ENCODE measurements at regions not wholly inside any gene's neighbourhood (a gene's known extent, or its start where the extent isn't known, plus 50 kb on each side); places are given as distances from the start of the nearest gene placed in this dataset.

- peaks cover 4 to 9% of the 10 kb centered on the region in 2 donors for H3K27me3 Mint-ChIP-seq
- POLR2A ChIA-PET = no interaction called here
- H3K4me3 ChIP-seq (ENCODE audit: control insufficient read depth in 1 of 2, extremely low read depth in 1 of 2, low read length in 1 of 2) = no peak overlapping the region
- H3K36me3 ChIP-seq (ENCODE audit: control insufficient read depth in 2 of 2, extremely low read depth in 1 of 2, insufficient read depth in 1 of 2, low read length in 1 of 2) = no peaks in the 10 kb centered on the region
- DNase-seq (no peak), ATAC-seq (replicated peaks in 1 of 4) (no peak)
- no peaks in the 10 kb centered on the region for H3K9me3 ChIP-seq
- H3K27ac ChIP-seq (ENCODE audit: low read length) = no peak overlapping the region
- peaks cover 0 to 8% of the 10 kb centered on the region in 2 experiments for H3K27me3 ChIP-seq (replicated peaks in 1 of 2; ENCODE audit: control insufficient read depth in 2 of 2, extremely low read depth in 1 of 2, insufficient read depth in 2 of 2, low read length in 1 of 2)
- no peaks in the 10 kb centered on the region for H3K36me3 Mint-ChIP-seq
- no peaks in the 10 kb centered on the region for H3K4me1 Mint-ChIP-seq
- H3K9me3 Mint-ChIP-seq = peaks cover 2 to 5% (median 4%) of the 10 kb centered on the region in 3 donors
- no peak overlapping the region for H3K4me3 Mint-ChIP-seq
- H3K27ac Mint-ChIP-seq = no peak overlapping the region
- no peaks in the 10 kb centered on the region for H3K4me1 ChIP-seq (ENCODE audit: control insufficient read depth in 1 of 2, extremely low read depth in 1 of 2, insufficient read depth in 2 of 2, low read length in 2 of 2)
- CTCF ChIA-PET = no interaction called here
- 51% methylated on average over 2 of the region's 4 CpGs for WGBS (ENCODE audit: insufficient coverage)
Measured at GRCh38 chr11:115696563-115696962, 192.3 kb upstream of the CADM1 start.

GRCh38 chr11:115695677-115696364 is 191.6 kb upstream of the CADM1 start:
- peaks cover 4 to 9% of the 10 kb centered on the region in 2 donors for H3K27me3 Mint-ChIP-seq
- DNase-seq (no peak), ATAC-seq (replicated peaks in 1 of 4) (no peak)
- POLR2A ChIA-PET = no interaction called here
- 61% methylated on average over 5 of the region's 5 CpGs for WGBS (ENCODE audit: insufficient coverage)
- no peak overlapping the region for H3K4me3 Mint-ChIP-seq
- H3K4me1 ChIP-seq (ENCODE audit: control insufficient read depth in 1 of 2, extremely low read depth in 1 of 2, insufficient read depth in 2 of 2, low read length in 2 of 2) = no peaks in the 10 kb centered on the region
- H3K36me3 Mint-ChIP-seq = no peaks in the 10 kb centered on the region
- H3K4me3 ChIP-seq (ENCODE audit: control insufficient read depth in 1 of 2, extremely low read depth in 1 of 2, low read length in 1 of 2) = no peak overlapping the region
- no peaks in the 10 kb centered on the region for H3K4me1 Mint-ChIP-seq
- no peak overlapping the region for H3K27ac ChIP-seq (ENCODE audit: low read length)
- no peaks in the 10 kb centered on the region for H3K36me3 ChIP-seq (ENCODE audit: control insufficient read depth in 2 of 2, extremely low read depth in 1 of 2, insufficient read depth in 1 of 2, low read length in 1 of 2)
- no peak overlapping the region for H3K27ac Mint-ChIP-seq
- peaks cover 2 to 5% (median 4%) of the 10 kb centered on the region in 3 donors for H3K9me3 Mint-ChIP-seq
- peaks cover 0 to under 1% of the 10 kb centered on the region in 2 experiments for H3K27me3 ChIP-seq (replicated peaks in 1 of 2; ENCODE audit: control insufficient read depth in 2 of 2, extremely low read depth in 1 of 2, insufficient read depth in 2 of 2, low read length in 1 of 2)
- no peaks in the 10 kb centered on the region for H3K9me3 ChIP-seq
- CTCF ChIA-PET = no interaction called here

GRCh38 chr11:115693002-115693401 is 188.8 kb upstream of the CADM1 start:
- Mint-ChIP-seq H3K9me3 (no peaks in the 10 kb centered on the region), H3K27me3 (peaks cover 3 to 4% of the 10 kb centered on the region in 2 donors), H3K4me1 (no peaks in the 10 kb centered on the region), H3K36me3 (no peaks in the 10 kb centered on the region), H3K27ac (no peak overlapping the region), H3K4me3 (no peak overlapping the region)
- ChIA-PET POLR2A (no interaction called here), CTCF (no interaction called here)
- Histone ChIP-seq H3K27ac (ENCODE audit: low read length) (no peak overlapping the region), H3K27me3 (replicated peaks in 1 of 2; ENCODE audit: control insufficient read depth in 2 of 2, extremely low read depth in 1 of 2, insufficient read depth in 2 of 2, low read length in 1 of 2) (peaks cover 0 to 3% of the 10 kb centered on the region in 2 experiments), H3K9me3 (no peaks in the 10 kb centered on the region), H3K36me3 (ENCODE audit: control insufficient read depth in 2 of 2, extremely low read depth in 1 of 2, insufficient read depth in 1 of 2, low read length in 1 of 2) (no peaks in the 10 kb centered on the region), H3K4me3 (ENCODE audit: control insufficient read depth in 1 of 2, extremely low read depth in 1 of 2, low read length in 1 of 2) (no peak overlapping the region), H3K4me1 (ENCODE audit: control insufficient read depth in 1 of 2, extremely low read depth in 1 of 2, insufficient read depth in 2 of 2, low read length in 2 of 2) (no peaks in the 10 kb centered on the region)
- WGBS (ENCODE audit: insufficient coverage) = 56% methylated on average over 1 of the region's 3 CpGs
- DNase-seq (no peak), ATAC-seq (replicated peaks in 1 of 4) (no peak)

GRCh38 chr11:115691030-115691429 is 186.8 kb upstream of the CADM1 start:
- H3K4me3 ChIP-seq (ENCODE audit: control insufficient read depth in 1 of 2, extremely low read depth in 1 of 2, low read length in 1 of 2) = no peak overlapping the region
- Mint-ChIP-seq H3K4me3 (no peak overlapping the region), H3K36me3 (no peaks in the 10 kb centered on the region), H3K27ac (no peak overlapping the region), H3K9me3 (peaks cover 0 to 8% (median 0%) of the 10 kb centered on the region in 3 donors), H3K27me3 (peaks cover 3 to 4% of the 10 kb centered on the region in 2 donors), H3K4me1 (no peaks in the 10 kb centered on the region)
- WGBS (ENCODE audit: insufficient coverage) = no CpG with 5 or more reads among the region's 3 CpGs
- H3K4me1 ChIP-seq (ENCODE audit: control insufficient read depth in 1 of 2, extremely low read depth in 1 of 2, insufficient read depth in 2 of 2, low read length in 2 of 2) = no peaks in the 10 kb centered on the region
- ChIA-PET CTCF (interaction anchor here in 1 of 2 donors (0.8 kb wide), 1 partner anchor 11 kb away, joined by 4 read pairs; no protein-coding TSS in a partner anchor), POLR2A (no interaction called here)
- H3K36me3 ChIP-seq (ENCODE audit: control insufficient read depth in 2 of 2, extremely low read depth in 1 of 2, insufficient read depth in 1 of 2, low read length in 1 of 2) = no peaks in the 10 kb centered on the region
- DNase-seq = no peak
- H3K9me3 ChIP-seq = no peaks in the 10 kb centered on the region
- no peak for ATAC-seq (replicated peaks in 1 of 4)
- H3K27me3 ChIP-seq (replicated peaks in 1 of 2; ENCODE audit: control insufficient read depth in 2 of 2, extremely low read depth in 1 of 2, insufficient read depth in 2 of 2, low read length in 1 of 2) = peaks cover 0 to 3% of the 10 kb centered on the region in 2 experiments
- H3K27ac ChIP-seq (ENCODE audit: low read length) = no peak overlapping the region

GRCh38 chr11:115687934-115688333 is 183.7 kb upstream of the CADM1 start:
- H3K4me3 ChIP-seq (ENCODE audit: control insufficient read depth in 1 of 2, extremely low read depth in 1 of 2, low read length in 1 of 2) = no peak overlapping the region
- ChIA-PET POLR2A (no interaction called here), CTCF (no interaction called here)
- H3K4me1 ChIP-seq (ENCODE audit: control insufficient read depth in 1 of 2, extremely low read depth in 1 of 2, insufficient read depth in 2 of 2, low read length in 2 of 2) = no peaks in the 10 kb centered on the region
- H3K36me3 Mint-ChIP-seq = no peaks in the 10 kb centered on the region
- H3K9me3 ChIP-seq = no peaks in the 10 kb centered on the region
- WGBS (ENCODE audit: insufficient coverage) = 68% methylated on average over 5 of the region's 5 CpGs
- no peak overlapping the region for H3K27ac ChIP-seq (ENCODE audit: low read length)
- peaks cover 0 to 3% of the 10 kb centered on the region in 2 experiments for H3K27me3 ChIP-seq (replicated peaks in 1 of 2; ENCODE audit: control insufficient read depth in 2 of 2, extremely low read depth in 1 of 2, insufficient read depth in 2 of 2, low read length in 1 of 2)
- H3K9me3 Mint-ChIP-seq = peaks cover 6 to 21% (median 17%) of the 10 kb centered on the region in 3 donors
- H3K4me3 Mint-ChIP-seq = no peak overlapping the region
- ATAC-seq (replicated peaks in 1 of 4) = no peak
- H3K27me3 Mint-ChIP-seq = no peaks in the 10 kb centered on the region
- no peak for DNase-seq
- H3K36me3 ChIP-seq (ENCODE audit: control insufficient read depth in 2 of 2, extremely low read depth in 1 of 2, insufficient read depth in 1 of 2, low read length in 1 of 2) = no peaks in the 10 kb centered on the region
- H3K27ac Mint-ChIP-seq = no peak overlapping the region
- no peaks in the 10 kb centered on the region for H3K4me1 Mint-ChIP-seq

- Mint-ChIP-seq H3K27ac (no peak overlapping the region), H3K36me3 (no peaks in the 10 kb centered on the region), H3K4me1 (no peaks in the 10 kb centered on the region), H3K27me3 (peaks cover 2 to 4% of the 10 kb centered on the region in 2 donors), H3K4me3 (no peak overlapping the region), H3K9me3 (peaks cover 7 to 26% (median 18%) of the 10 kb centered on the region in 3 donors)
- POLR2A ChIA-PET = no interaction called here
- Histone ChIP-seq H3K36me3 (ENCODE audit: control insufficient read depth in 2 of 2, extremely low read depth in 1 of 2, insufficient read depth in 1 of 2, low read length in 1 of 2) (no peaks in the 10 kb centered on the region), H3K27ac (ENCODE audit: low read length) (no peak overlapping the region), H3K4me3 (ENCODE audit: control insufficient read depth in 1 of 2, extremely low read depth in 1 of 2, low read length in 1 of 2) (no peak overlapping the region), H3K4me1 (ENCODE audit: control insufficient read depth in 1 of 2, extremely low read depth in 1 of 2, insufficient read depth in 2 of 2, low read length in 2 of 2) (no peaks in the 10 kb centered on the region), H3K9me3 (no peaks in the 10 kb centered on the region), H3K27me3 (replicated peaks in 1 of 2; ENCODE audit: control insufficient read depth in 2 of 2, extremely low read depth in 1 of 2, insufficient read depth in 2 of 2, low read length in 1 of 2) (peaks cover 0 to 3% of the 10 kb centered on the region in 2 experiments)
- ATAC-seq (replicated peaks in 1 of 4) (no peak), DNase-seq (no peak)
- no CpG with 5 or more reads among the region's 8 CpGs for WGBS (ENCODE audit: insufficient coverage)
- CTCF ChIA-PET = no interaction called here
Measured at GRCh38 chr11:115684699-115685098, 180.5 kb upstream of the CADM1 start.
